Activated naive CD8-positive, alpha-beta T cell (primary cell): ENCODE measurements at regions not wholly inside any gene's neighbourhood (a gene's known extent, or its start where the extent isn't known, plus 50 kb on each side); places are given as distances from the start of the nearest gene placed in this dataset.

Experiments
- H3K27ac Mint-ChIP-seq: one replicate; pipeline ENCODE4 v1.8.0; 2021; ENCODE audit warnings: mixed read lengths
- H3K27me3 Mint-ChIP-seq: one replicate; pipeline ENCODE4 v1.8.0; 2021; ENCODE audit warnings: mixed read lengths
- H3K36me3 Mint-ChIP-seq: one replicate; pipeline ENCODE4 v1.8.0; 2021; ENCODE audit warnings: mixed read lengths
- H3K4me1 Mint-ChIP-seq: one replicate; pipeline ENCODE4 v1.8.0; 2021; ENCODE audit warnings: low read depth, mixed read lengths
- H3K4me3 Mint-ChIP-seq: one replicate; pipeline ENCODE4 v1.8.0; 2021; ENCODE audit warnings: mild to moderate bottlenecking, mixed read lengths
- H3K9me3 Mint-ChIP-seq: one replicate; pipeline ENCODE4 v1.8.0; 2021; ENCODE audit warnings: low read depth, mixed read lengths

GRCh38 chr20:23178806-23179205 is 92.7 kb upstream of the CD93 start:
- Mint-ChIP-seq H3K27ac (no peak overlapping the region), H3K36me3 (no peaks in the 10 kb centered on the region), H3K4me3 (no peak overlapping the region), H3K4me1 (no peaks in the 10 kb centered on the region), H3K27me3 (peaks cover 13% of the 10 kb centered on the region), H3K9me3 (no peaks in the 10 kb centered on the region)

GRCh38 chr20:23174821-23175220 is 88.7 kb upstream of the CD93 start:
- H3K4me1 Mint-ChIP-seq, result no peaks in the 10 kb centered on the region
- H3K27ac Mint-ChIP-seq, result no peak overlapping the region
- H3K27me3 Mint-ChIP-seq, result peaks cover 13% of the 10 kb centered on the region
- H3K36me3 Mint-ChIP-seq, result no peaks in the 10 kb centered on the region
- H3K9me3 Mint-ChIP-seq, result no peaks in the 10 kb centered on the region
- H3K4me3 Mint-ChIP-seq, result no peak overlapping the region

GRCh38 chr20:23167431-23167830 is 81.3 kb upstream of the CD93 start:
- Mint-ChIP-seq H3K4me1 (no peaks in the 10 kb centered on the region), H3K36me3 (no peaks in the 10 kb centered on the region), H3K9me3 (no peaks in the 10 kb centered on the region), H3K27ac (no peak overlapping the region), H3K4me3 (no peak overlapping the region), H3K27me3 (no peaks in the 10 kb centered on the region)

- no peaks in the 10 kb centered on the region for H3K36me3 Mint-ChIP-seq
- no peak overlapping the region for H3K27ac Mint-ChIP-seq
- H3K27me3 Mint-ChIP-seq, result no peaks in the 10 kb centered on the region
- H3K4me3 Mint-ChIP-seq, result no peak overlapping the region
- H3K9me3 Mint-ChIP-seq, result no peaks in the 10 kb centered on the region
- H3K4me1 Mint-ChIP-seq, result no peaks in the 10 kb centered on the region
These were observed 80.4 kb upstream of the CD93 start for GRCh38 chr20:23166563-23166962.

- Mint-ChIP-seq H3K27me3 (no peaks in the 10 kb centered on the region), H3K9me3 (no peaks in the 10 kb centered on the region), H3K27ac (no peak overlapping the region), H3K4me1 (no peaks in the 10 kb centered on the region), H3K36me3 (no peaks in the 10 kb centered on the region), H3K4me3 (no peak overlapping the region)
These were observed 79.8 kb upstream of the CD93 start for GRCh38 chr20:23165964-23166363.

GRCh38 chr20:23165307-23165750 is 79.2 kb upstream of the CD93 start:
- Mint-ChIP-seq H3K27ac (no peak overlapping the region), H3K27me3 (no peaks in the 10 kb centered on the region), H3K4me1 (peaks cover 1% of the 10 kb centered on the region), H3K9me3 (no peaks in the 10 kb centered on the region), H3K4me3 (no peak overlapping the region), H3K36me3 (no peaks in the 10 kb centered on the region)

- Mint-ChIP-seq H3K27ac (no peak overlapping the region), H3K9me3 (no peaks in the 10 kb centered on the region), H3K36me3 (no peaks in the 10 kb centered on the region), H3K27me3 (no peaks in the 10 kb centered on the region), H3K4me1 (peaks cover 6% of the 10 kb centered on the region), H3K4me3 (no peak overlapping the region)
These were observed 78.1 kb upstream of the CD93 start for GRCh38 chr20:23164176-23164601.

GRCh38 chr20:23163562-23163961 is 77.4 kb upstream of the CD93 start:
- no peaks in the 10 kb centered on the region for H3K27me3 Mint-ChIP-seq
- H3K4me3 Mint-ChIP-seq, result no peak overlapping the region
- no peaks in the 10 kb centered on the region for H3K36me3 Mint-ChIP-seq
- H3K4me1 Mint-ChIP-seq, result peaks cover 7% of the 10 kb centered on the region
- no peak overlapping the region for H3K27ac Mint-ChIP-seq
- H3K9me3 Mint-ChIP-seq, result no peaks in the 10 kb centered on the region

GRCh38 chr20:23162887-23163286 is 76.8 kb upstream of the CD93 start:
- H3K4me1 Mint-ChIP-seq, result peaks cover 7% of the 10 kb centered on the region
- no peaks in the 10 kb centered on the region for H3K9me3 Mint-ChIP-seq
- H3K4me3 Mint-ChIP-seq, result no peak overlapping the region
- no peaks in the 10 kb centered on the region for H3K27me3 Mint-ChIP-seq
- no peak overlapping the region for H3K27ac Mint-ChIP-seq
- H3K36me3 Mint-ChIP-seq, result no peaks in the 10 kb centered on the region

- Mint-ChIP-seq H3K36me3 (no peaks in the 10 kb centered on the region), H3K9me3 (no peaks in the 10 kb centered on the region), H3K27ac (no peak overlapping the region), H3K4me1 (peaks cover 7% of the 10 kb centered on the region), H3K27me3 (no peaks in the 10 kb centered on the region), H3K4me3 (no peak overlapping the region)
These were observed 76.0 kb upstream of the CD93 start for GRCh38 chr20:23161968-23162696.

- no peaks in the 10 kb centered on the region for H3K27me3 Mint-ChIP-seq
These were observed 75.2 kb upstream of the CD93 start for GRCh38 chr20:23161244-23161891.

GRCh38 chr20:23160536-23161243 is 74.6 kb upstream of the CD93 start:
- Mint-ChIP-seq H3K27me3 (no peaks in the 10 kb centered on the region), H3K36me3 (no peaks in the 10 kb centered on the region), H3K4me1 (peaks cover 7% of the 10 kb centered on the region), H3K4me3 (no peak overlapping the region), H3K9me3 (no peaks in the 10 kb centered on the region), H3K27ac (no peak overlapping the region)

More at GRCh38 chr20:23161244-23161891, 75.2 kb upstream of the CD93 start:
- H3K9me3 Mint-ChIP-seq, result no peaks in the 10 kb centered on the region
- no peaks in the 10 kb centered on the region for H3K36me3 Mint-ChIP-seq
- no peak overlapping the region for H3K27ac Mint-ChIP-seq
- H3K4me3 Mint-ChIP-seq, result no peak overlapping the region
- peaks cover 7% of the 10 kb centered on the region for H3K4me1 Mint-ChIP-seq

- Mint-ChIP-seq H3K27ac (no peak overlapping the region), H3K9me3 (no peaks in the 10 kb centered on the region), H3K4me3 (no peak overlapping the region), H3K27me3 (no peaks in the 10 kb centered on the region), H3K36me3 (no peaks in the 10 kb centered on the region), H3K4me1 (peaks cover 7% of the 10 kb centered on the region)
These were observed 73.8 kb upstream of the CD93 start for GRCh38 chr20:23159947-23160318.

GRCh38 chr20:23159256-23159946 is 73.3 kb upstream of the CD93 start:
- Mint-ChIP-seq H3K27me3 (no peaks in the 10 kb centered on the region), H3K4me1 (peaks cover 7% of the 10 kb centered on the region), H3K27ac (no peak overlapping the region), H3K9me3 (no peaks in the 10 kb centered on the region), H3K4me3 (no peak overlapping the region), H3K36me3 (no peaks in the 10 kb centered on the region)

- no peaks in the 10 kb centered on the region for H3K36me3 Mint-ChIP-seq
- H3K4me1 Mint-ChIP-seq, result peaks cover 7% of the 10 kb centered on the region
- H3K27ac Mint-ChIP-seq, result no peak overlapping the region
- H3K9me3 Mint-ChIP-seq, result no peaks in the 10 kb centered on the region
- H3K27me3 Mint-ChIP-seq, result no peaks in the 10 kb centered on the region
- H3K4me3 Mint-ChIP-seq, result no peak overlapping the region
These were observed 71.6 kb upstream of the CD93 start for GRCh38 chr20:23157734-23158133.
